HEK293 (cell line): ENCODE measurements at regions not wholly inside any gene's neighbourhood (a gene's known extent, or its start where the extent isn't known, plus 50 kb on each side); places are given as distances from the start of the nearest gene placed in this dataset.

Source experiments
- CTCF ChIA-PET: fragments of 350-600 bp; formaldehyde crosslinking; extraction: SDS; loops from one replicate; lab custom pipeline; 2021; ENCODE audit warnings: antibody characterized with exemption; lab: Yijun Ruan, JAX
- POLR2A ChIA-PET: fragments of 300-600 bp; formaldehyde crosslinking; extraction: SDS; loops from one replicate; lab custom pipeline; 2020; ENCODE audit warnings: antibody characterized with exemption, inconsistent platforms; lab: Yijun Ruan, JAX
- H3K27ac ChIP-seq: fragments of 200-500 bp; sonication (Bioruptor generic); 2 replicates; pipeline ENCODE4 v1.5.1; 2014; ENCODE audit warnings: low read depth, low read length, control low read depth, inconsistent platforms; ENCODE audit errors: extremely low read depth
- H3K36me3 ChIP-seq, 2 experiments: fragments of 200-500 bp in 1 of 2; sonication (Bioruptor generic) in 1 of 2; 1 replicate in 1 of 2; 2 replicates in 1 of 2; pipeline ENCODE4 v1.5.1; 2014 to 2017; ENCODE audit warnings: inconsistent platforms in 2 of 2, low read length in 2 of 2; ENCODE audit not compliant: control insufficient read depth in 2 of 2, insufficient read depth in 1 of 2
- H3K4me1 ChIP-seq: fragments of 200-500 bp; sonication (Bioruptor generic); 2 replicates; pipeline ENCODE4 v1.5.1; 2014; ENCODE audit warnings: mild to moderate bottlenecking, low read length, inconsistent platforms; ENCODE audit not compliant: control insufficient read depth, insufficient read depth
- H3K4me3 ChIP-seq: 2 replicates; pipeline ENCODE4 v1.5.1; 2011; ENCODE audit warnings: low read depth, mild to moderate bottlenecking, control low read depth, low read length, moderate library complexity
- H3K9me3 ChIP-seq: fragments of 200-500 bp; sonication (Bioruptor generic); 2 replicates; pipeline ENCODE4 v1.5.1; 2014; ENCODE audit warnings: low read depth, low read length, inconsistent platforms; ENCODE audit not compliant: control insufficient read depth, insufficient read depth
- CTCF ChIP-seq: fragments of 450-650 bp; formaldehyde crosslinking; IDR thresholded peaks from 2 replicates; pipeline ENCODE4 v1.5.1; 2016; ENCODE audit warnings: missing biosample characterization, missing genetic modification characterization
- KLF17 ChIP-seq: fragments of 450-650 bp; formaldehyde crosslinking; IDR thresholded peaks from 2 replicates; pipeline ENCODE4 v1.5.1; 2016; ENCODE audit warnings: missing biosample characterization, missing genetic modification characterization
- PRDM4 ChIP-seq: fragments of 450-650 bp; formaldehyde crosslinking; IDR thresholded peaks from 2 replicates; pipeline ENCODE4 v1.5.1; 2017; ENCODE audit warnings: missing biosample characterization, missing genetic modification characterization
- YY1 ChIP-seq: fragments of 450-650 bp; formaldehyde crosslinking; IDR thresholded peaks from 2 replicates; pipeline ENCODE4 v1.5.1; 2018; ENCODE audit warnings: missing biosample characterization, missing genetic modification characterization
- ZFP69B ChIP-seq: fragments of 450-650 bp; formaldehyde crosslinking; IDR thresholded peaks from 2 replicates; pipeline ENCODE4 v1.5.1; 2016; ENCODE audit warnings: missing biosample characterization, missing genetic modification characterization
- ZNF175 ChIP-seq: fragments of 450-650 bp; formaldehyde crosslinking; IDR thresholded peaks from 2 replicates; pipeline ENCODE4 v1.5.1; 2016; ENCODE audit warnings: missing biosample characterization, missing genetic modification characterization
- ZNF292 ChIP-seq: fragments of 450-650 bp; formaldehyde crosslinking; IDR thresholded peaks from 2 replicates; pipeline ENCODE4 v1.5.1; 2016; ENCODE audit warnings: low read depth, missing biosample characterization, missing genetic modification characterization, borderline replicate concordance
- ZNF449 ChIP-seq: fragments of 450-650 bp; formaldehyde crosslinking; IDR thresholded peaks from 2 replicates; pipeline ENCODE4 v1.5.1; 2017; ENCODE audit warnings: missing biosample characterization, mild to moderate bottlenecking, missing genetic modification characterization, moderate library complexity
- ZNF488 ChIP-seq: fragments of 450-650 bp; formaldehyde crosslinking; IDR thresholded peaks from 2 replicates; pipeline ENCODE4 v1.5.1; 2016; ENCODE audit warnings: missing biosample characterization, missing genetic modification characterization
- ZNF501 ChIP-seq: fragments of 450-650 bp; formaldehyde crosslinking; IDR thresholded peaks from 2 replicates; pipeline ENCODE4 v1.5.1; 2016; ENCODE audit warnings: missing biosample characterization, missing genetic modification characterization
- ZNF510 ChIP-seq: fragments of 450-650 bp; formaldehyde crosslinking; IDR thresholded peaks from 2 replicates; pipeline ENCODE4 v1.5.1; 2018; ENCODE audit warnings: mild to moderate bottlenecking, missing genetic modification characterization, missing biosample characterization; ENCODE audit not compliant: insufficient replicate concordance
- ZNF518A ChIP-seq: fragments of 450-650 bp; formaldehyde crosslinking; conservative IDR thresholded peaks from 2 replicates; pipeline ENCODE4 v1.5.1; 2016; ENCODE audit warnings: low read depth, missing biosample characterization, missing genetic modification characterization
- ZNF610 ChIP-seq: fragments of 450-650 bp; formaldehyde crosslinking; IDR thresholded peaks from 2 replicates; pipeline ENCODE4 v1.5.1; 2016; ENCODE audit warnings: missing biosample characterization, missing genetic modification characterization, borderline replicate concordance
- ZNF623 ChIP-seq: fragments of 450-650 bp; formaldehyde crosslinking; IDR thresholded peaks from 2 replicates; pipeline ENCODE4 v1.5.1; 2016; ENCODE audit warnings: missing biosample characterization, missing genetic modification characterization
- ZNF660 ChIP-seq: fragments of 450-650 bp; IDR thresholded peaks from 2 replicates; pipeline ENCODE4 v1.5.1; 2018; ENCODE audit warnings: missing biosample characterization, mild to moderate bottlenecking, missing genetic modification characterization
- ZNF768 ChIP-seq: fragments of 450-650 bp; formaldehyde crosslinking; IDR thresholded peaks from 2 replicates; pipeline ENCODE4 v1.5.1; 2018; ENCODE audit warnings: missing biosample characterization, mild to moderate bottlenecking, missing genetic modification characterization
- ZNF830 ChIP-seq: fragments of 450-650 bp; IDR thresholded peaks from 2 replicates; pipeline ENCODE4 v1.5.0; 2018; ENCODE audit warnings: missing biosample characterization, missing genetic modification characterization, low read depth, mild to moderate bottlenecking, moderate library complexity
- ZNF837 ChIP-seq: fragments of 450-650 bp; formaldehyde crosslinking; IDR thresholded peaks from 2 replicates; pipeline ENCODE4 v1.5.1; 2016; ENCODE audit warnings: missing biosample characterization, missing genetic modification characterization
- ZSCAN18 ChIP-seq: fragments of 450-650 bp; formaldehyde crosslinking; IDR thresholded peaks from 2 replicates; pipeline ENCODE4 v1.5.1; 2016; ENCODE audit warnings: missing biosample characterization, missing genetic modification characterization

- Histone ChIP-seq H3K4me3 (no peak overlapping the region), H3K4me1 (no peaks in the 10 kb centered on the region), H3K27ac (no peak overlapping the region)
- CTCF ChIA-PET: no interaction called here
- TF ChIP-seq ZNF501 (tag by site-specific recombination) (no peak), PRDM4 (no peak), ZSCAN18 (no peak), ZNF768 (tag by site-specific recombination) (no peak), ZNF292 (tag by site-specific recombination) (no peak), ZNF623 (tag by site-specific recombination) (no peak), CTCF (tag by site-specific recombination) (no peak), ZNF660 (tag by site-specific recombination) (no peak), ZNF488 (no peak), ZNF449 (tag by site-specific recombination) (no peak), ZNF830 (tag by site-specific recombination) (no peak), ZNF510 (tag by site-specific recombination) (no peak), YY1 (no peak), ZNF837 (tag by site-specific recombination) (no peak), ZNF518A (tag by site-specific recombination) (no peak), KLF17 (no peak), ZNF610 (no peak), ZFP69B (no peak), ZNF175 (tag by site-specific recombination) (no peak)
- TF ChIP-seq, all 188 proteins: peak for 0
- POLR2A ChIA-PET: no interaction called here
- H3K36me3 ChIP-seq: no peaks in the 10 kb centered on the region
- no peaks in the 10 kb centered on the region for H3K9me3 ChIP-seq
These were observed 736.7 kb upstream of the DPPA4 start for GRCh38 chr3:110074095-110074494.
